ENCODE measurements at regions not wholly inside any gene's neighbourhood (a gene's known extent, or its start where the extent isn't known, plus 50 kb on each side); places are given as distances from the start of the nearest gene placed in this dataset.

GRCh38 chr10:4195213-4195612 lies 410.2 kb upstream of the KLF6 start:
- TF ChIP-seq CTCF (IDR thresholded peaks at IDR 0.05) (no peak), POLR2A (IDR thresholded peaks at IDR 0.05) (no peak)

All from thyroid gland (tissue), 4 donors.